ENCODE measurements at regions not wholly inside any gene's neighbourhood (a gene's known extent, or its start where the extent isn't known, plus 50 kb on each side); places are given as distances from the start of the nearest gene placed in this dataset.
"Not testable (repeated sequence)": the region's sequence is repeated elsewhere in the genome, so short reads cannot be mapped to it uniquely, and the experiment has no call there.

GRCh38 chr7:69106449-69106848 is 491.8 kb upstream of the AUTS2 start:
- TF ChIP-seq CTCF, POLR2A (IDR thresholded peaks at IDR 0.05): not testable (repeated sequence)
